NCI-H748 (cell line): ENCODE measurements at regions not wholly inside any gene's neighbourhood (a gene's known extent, or its start where the extent isn't known, plus 50 kb on each side); places are given as distances from the start of the nearest gene placed in this dataset.

Experiments
- DNase-seq: peaks from one replicate; lab custom pipeline; 2025; ENCODE audit not compliant: unreplicated experiment; lab: John Stamatoyannopoulos, UW

DNA sequence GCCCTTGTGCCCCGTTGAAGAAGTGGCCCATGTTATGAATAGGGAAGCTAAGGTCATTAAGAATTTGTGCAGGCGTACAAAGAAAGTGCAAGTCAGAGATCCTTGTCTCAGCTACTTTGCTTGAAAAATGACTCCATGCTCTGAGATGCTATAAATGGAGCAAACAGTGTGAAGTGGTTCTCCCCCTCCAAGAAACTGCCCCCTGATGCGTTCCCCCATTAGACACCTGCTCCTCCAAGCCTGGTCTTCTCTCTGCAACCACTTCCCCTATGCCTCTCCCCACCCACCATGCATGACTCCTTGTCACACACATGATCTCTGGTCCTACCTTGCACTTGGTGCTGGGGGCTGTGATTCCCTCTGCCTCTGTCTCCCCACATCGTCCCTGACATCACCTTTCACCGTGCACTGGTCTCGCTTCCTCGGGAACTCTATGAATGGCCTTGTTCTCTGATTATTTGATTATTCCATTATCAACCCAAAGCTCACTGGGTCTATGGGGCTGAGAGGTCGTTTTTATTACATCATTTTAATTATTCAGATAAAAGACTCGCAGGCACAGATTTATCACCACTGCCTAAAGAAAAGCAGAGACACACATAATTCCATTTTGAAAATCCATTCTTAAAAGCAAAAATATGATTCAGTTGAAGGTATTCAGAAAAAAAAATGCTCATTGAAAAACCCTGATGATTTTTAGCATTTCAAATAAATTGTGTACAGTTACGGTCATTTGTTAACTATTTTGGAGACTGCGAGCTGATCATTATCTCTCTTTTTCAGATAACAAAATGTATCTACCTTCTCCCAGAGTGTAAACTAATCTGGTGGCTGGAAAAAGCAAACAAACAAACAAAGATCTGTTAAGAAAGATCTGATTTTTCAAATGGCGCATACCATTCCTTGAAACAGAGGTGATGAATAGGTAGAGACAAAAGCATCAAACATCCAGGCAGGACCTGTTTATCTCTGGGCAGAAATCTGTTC lies 294.9 kb downstream of the SOX11 start:
- no peak for DNase-seq

DNA sequence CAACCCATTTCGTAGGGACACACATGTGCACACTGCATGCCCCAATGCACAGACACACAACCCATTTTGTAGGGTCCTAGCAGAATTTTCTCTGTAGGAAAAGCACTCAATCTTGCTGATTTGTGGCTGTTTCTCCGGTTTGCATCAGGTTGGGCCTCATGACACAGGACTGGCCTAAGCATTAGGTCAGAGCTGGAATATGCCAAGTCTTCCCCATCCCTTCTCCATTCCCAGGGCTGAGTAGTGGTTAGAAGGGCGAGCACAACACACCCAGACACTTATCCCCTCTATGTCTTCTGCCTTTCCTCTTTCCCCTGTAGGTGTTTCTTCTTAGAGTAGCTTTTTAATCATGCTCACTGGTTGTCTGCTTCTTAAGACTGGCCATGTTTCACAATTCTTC lies 295.9 kb downstream of the SOX11 start:
- DNase-seq: no peak

DNA sequence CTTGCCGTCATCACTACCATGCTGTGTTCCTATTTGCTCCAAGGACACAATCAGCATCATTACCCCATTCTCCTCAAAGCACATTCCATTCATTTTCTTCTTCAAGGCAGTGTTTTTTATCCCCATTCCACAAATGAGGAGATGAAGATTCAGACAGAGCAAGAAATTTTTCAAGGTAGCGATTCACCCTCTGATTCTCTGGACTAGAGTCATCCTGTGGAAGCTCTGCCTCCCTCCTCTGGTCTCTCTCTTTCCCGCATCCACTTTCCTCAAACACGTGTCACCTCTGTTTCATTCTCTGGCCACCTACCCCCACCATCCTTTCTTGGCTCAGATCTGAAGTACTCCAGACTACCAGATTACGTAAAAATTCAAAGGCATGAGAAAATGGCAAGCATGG lies 297.9 kb downstream of the SOX11 start:
- DNase-seq: no peak

DNA sequence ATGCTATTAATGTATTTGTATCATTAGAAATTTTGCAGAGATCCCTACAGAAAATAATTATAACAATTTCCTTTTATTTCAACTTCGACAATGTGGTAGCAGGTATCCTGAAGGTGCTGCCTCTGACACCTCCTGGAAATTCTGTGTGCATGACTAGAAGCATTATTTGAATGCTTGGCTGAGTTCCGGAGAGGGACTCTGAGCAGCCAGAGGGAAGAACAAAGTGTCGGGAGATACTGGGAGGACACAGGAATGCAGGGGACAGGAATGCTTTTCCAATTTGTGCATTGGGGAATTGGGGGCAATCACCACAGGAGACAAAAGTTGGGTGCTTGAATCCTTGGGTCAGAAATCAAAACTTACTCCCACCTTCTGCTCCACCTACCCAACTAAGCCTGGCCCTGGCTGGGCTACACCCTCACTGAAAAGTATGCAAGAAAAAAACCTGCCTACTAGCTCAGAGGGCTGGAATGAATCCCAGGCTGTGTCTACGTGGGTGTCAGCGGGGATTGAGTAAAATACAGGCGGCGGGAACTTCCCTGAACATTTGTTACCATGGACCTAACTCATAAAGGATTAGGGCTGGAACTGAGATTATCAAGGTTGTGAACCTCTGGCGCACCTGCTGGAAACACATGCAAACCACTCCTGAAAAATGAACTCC lies 299.3 kb downstream of the SOX11 start:
- no peak for DNase-seq

DNA sequence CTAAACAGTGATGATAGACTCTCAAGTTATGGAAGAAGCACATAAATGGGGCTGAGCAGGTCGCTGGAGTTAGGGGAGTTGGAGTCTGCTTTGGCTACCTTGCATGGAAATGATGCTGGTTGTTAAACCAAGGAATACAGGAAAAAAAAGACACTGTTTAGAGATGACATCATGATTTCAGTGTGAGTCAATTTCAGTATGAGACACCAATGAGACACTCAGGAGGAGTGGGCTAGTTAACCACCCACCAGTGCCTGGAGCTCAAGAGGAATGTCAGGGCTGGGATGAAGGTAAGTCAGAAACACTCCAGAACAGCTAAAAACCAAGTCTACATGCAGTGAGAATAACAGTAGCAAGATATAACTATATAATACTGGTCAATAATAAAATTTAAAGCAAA lies 303.6 kb downstream of the SOX11 start:
- DNase-seq: no peak

DNA sequence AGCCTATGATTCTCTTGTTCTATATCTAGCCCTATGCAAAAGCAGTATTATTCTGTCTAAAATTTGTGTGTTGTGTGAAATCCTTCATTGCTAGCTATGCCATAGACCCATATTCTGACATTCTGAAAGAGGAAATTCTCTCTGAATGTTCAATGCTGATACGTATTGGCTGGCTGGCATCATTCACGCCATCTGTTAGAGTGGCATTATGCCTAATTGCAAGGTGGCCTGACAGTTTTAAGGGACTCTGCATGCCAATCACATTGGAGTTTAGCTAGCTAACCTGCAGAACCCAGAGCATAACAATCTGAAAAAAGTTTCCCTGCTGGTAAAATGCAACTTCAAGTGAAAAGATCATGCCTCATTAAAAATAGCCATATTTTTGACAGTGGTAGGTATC lies 316.0 kb downstream of the SOX11 start:
- no peak for DNase-seq

DNA sequence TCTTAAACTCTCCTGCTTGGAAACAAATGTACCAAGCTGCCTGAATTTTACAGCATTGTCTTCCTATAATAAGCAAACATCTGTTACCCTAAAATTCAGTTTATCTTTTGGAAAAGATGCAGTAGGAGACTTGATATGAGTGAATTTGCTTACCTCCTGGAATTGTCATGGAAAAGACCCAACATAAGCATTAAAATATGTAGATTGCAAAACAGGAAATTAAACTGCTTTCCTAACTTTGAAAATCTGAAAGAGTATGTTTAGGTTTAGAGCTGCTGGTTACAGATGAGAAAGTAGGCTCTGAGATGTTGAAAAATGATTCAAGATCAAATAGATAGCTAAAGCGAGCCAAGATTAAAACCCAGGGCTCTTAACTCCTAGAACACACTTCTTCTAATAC lies 316.5 kb downstream of the SOX11 start:
- DNase-seq: no peak

DNA sequence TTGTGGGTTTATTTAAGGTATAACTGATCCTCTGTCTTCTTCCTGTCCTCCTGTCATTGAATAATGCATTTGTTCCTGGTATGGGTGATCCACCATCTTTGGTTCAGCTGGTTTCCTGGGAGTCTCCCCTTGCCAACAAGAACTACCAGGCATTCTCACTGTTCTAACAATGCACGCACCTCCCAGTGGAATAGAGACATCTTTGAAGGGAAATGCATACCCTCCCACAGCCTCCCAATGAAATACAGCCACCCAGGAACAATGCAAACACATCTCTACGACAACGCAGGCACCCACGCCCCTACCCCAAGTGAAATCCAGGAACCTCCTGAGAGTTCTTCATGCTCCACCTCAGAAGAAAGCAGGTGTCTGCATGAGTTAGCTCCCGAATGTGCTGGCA lies 318.0 kb downstream of the SOX11 start:
- no peak for DNase-seq

DNA sequence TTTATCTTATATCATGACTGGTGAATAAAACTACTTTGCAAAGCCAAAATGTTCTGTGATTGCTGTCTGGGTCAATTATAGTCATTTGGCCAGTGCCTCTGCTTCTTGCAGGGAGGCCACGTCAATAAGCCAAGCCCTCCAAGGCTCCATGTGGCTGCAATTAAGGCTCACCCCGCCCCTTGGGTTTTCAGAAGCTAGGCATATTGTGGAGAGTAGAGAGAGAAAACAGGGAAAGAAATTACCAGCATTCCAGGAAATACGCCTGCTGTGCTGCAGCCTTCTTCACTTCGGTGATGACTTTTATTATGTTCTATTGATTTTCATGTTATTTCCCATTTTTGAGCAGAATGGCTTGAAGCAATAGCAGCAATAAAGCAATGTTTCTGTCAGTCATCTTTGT lies 319.7 kb downstream of the SOX11 start:
- DNase-seq: no peak

DNA sequence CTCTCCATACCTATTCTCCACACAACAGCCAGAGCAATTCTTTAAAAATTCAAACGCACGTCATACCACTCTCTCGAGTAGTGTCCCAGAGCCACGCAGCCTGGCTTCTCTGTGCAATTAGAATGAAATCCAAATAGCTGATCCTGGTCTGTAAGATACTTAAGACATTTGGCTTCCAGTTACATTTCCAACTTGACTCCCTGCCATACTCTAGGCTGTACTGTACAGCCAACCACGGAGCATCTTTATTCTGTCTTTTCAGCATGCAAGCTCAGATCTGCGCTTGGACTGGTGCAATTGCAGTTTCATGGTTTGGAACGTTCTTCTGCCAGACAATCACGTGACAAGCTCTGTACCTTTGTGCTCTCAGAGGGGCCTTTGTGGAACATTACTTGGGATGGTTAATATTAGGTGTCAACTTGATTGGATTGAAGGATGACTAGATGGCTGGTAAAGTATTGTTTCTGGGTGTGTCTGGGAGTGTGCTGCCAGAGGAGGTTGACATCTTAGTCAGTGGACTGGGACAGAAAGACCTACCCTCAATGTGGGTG lies 325.6 kb downstream of the SOX11 start:
- DNase-seq: no peak

DNA sequence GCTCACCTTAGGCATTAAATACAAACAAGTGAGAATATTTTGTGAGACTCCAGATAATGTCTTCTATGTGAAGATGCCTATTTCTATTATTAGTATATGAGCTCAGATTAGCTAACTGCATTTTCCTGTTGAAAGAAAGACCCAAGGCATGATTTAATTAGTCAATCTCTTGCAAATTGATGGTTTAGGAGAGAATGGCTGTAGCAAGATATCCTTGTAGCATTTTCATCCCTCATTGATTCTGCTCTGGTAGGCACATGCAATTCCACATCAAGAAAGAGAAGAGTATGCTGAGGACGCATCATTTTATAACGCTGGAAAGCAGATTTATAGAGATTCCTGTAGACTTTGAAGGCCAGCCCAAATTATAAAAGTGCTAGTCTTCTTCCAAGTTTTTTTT lies 332.0 kb downstream of the SOX11 start:
- DNase-seq: no peak

DNA sequence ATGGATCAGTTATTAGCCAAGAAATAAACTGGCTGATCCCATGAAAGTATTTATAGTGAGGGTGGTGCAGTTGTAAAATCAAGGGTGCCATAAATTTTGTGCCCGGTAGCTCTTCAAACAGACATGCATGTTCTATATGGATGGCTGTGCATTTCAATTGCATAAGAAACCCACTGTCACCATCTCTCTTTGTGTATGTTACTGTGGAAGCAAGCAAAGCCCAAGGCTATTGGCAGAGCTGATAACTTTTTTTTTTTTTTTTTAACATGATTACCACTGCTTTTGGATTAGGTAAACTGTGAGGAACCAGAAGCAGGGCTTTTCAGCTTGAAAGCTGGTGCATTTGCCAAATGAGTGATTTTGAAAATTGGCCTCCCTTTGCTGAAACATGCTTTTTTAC lies 332.6 kb downstream of the SOX11 start:
- DNase-seq: no peak

DNA sequence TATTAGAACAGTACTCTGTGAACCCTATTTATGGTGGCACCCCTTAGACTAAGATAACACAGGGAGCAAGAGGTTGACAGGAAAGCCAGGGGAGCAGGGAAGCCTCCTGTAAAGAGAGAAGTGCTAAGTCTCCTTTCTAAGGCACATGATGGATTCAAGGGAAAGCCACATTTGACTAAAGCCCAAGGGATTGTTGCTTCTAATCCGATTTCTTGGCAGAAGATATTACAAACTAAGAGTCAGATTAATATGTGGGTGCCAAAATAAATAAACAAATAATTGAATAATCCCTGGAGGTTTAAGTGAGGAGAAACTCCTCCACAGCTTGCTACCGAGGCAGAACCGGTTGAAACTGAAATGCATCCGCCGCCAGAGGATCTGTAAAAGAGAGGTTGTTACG lies 333.2 kb downstream of the SOX11 start:
- DNase-seq: no peak

DNA sequence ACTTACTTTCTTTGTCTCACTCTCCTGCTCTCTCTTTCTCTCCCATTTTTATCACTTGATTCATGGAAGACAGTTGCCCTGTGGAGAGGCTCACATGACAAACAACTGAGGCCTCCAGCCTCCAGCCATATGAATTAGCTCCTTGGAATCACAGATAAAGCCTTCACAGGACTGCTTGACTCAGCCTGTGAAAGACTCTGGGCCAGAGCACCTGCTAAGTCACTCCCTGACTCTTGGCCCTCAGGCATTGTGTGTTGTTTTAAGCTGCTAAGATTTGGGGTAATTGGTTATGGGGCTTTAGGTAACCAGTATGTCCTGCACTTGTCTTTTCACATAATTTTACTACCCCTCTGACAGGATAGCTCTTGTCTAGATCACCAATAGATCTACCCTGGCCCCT lies 334.9 kb downstream of the SOX11 start:
- DNase-seq: no peak

DNA sequence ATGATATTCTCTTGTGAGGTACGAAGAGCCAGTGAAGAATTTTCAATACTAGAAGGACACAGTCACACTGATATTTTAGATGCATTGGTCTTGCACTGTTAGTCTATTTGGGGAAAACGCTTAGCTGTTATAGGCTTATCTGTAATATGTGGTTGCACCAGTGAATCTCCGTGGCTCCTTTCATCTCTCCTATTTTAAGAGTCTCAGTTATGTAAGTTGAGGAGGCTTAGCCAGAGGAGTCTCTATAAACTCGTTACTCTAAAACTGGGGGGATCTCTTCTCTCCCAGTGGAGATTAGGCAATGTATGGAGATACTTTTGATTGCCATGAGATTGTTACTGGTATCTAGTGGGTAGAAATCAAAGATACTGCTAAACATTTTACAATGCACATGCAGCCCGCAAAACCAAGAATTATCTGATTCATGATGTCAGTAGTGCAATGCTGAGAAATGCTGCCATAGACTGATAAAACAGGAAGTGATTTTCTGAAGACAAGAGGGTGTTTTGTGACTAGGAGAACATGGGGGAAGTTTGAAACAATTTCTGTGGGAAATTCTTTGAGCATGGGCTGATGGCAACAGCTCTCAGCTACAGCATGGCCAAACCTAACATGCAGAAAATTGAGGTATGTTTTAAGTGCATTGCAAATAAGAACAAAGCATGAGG lies 339.1 kb downstream of the SOX11 start:
- DNase-seq: no peak

DNA sequence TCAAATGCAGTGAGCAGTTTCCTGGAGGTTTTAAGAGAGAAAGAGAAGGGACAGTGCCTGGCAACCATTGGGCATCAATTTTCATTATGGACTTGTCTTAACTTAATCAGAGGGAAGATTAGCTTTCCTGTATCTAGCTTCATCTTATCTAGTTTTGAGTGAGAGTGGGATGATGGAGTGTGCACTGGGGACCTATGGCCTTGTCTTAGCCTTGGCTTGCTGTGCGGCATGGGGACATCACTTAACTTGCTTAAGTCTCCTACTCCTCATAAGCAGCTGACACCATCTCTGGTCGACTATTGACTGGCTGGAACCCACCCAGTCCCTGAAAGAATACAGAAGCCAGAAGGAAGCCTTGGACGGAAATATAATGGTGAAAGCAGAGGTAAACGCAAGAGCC lies 344.0 kb downstream of the SOX11 start:
- DNase-seq: no peak

DNA sequence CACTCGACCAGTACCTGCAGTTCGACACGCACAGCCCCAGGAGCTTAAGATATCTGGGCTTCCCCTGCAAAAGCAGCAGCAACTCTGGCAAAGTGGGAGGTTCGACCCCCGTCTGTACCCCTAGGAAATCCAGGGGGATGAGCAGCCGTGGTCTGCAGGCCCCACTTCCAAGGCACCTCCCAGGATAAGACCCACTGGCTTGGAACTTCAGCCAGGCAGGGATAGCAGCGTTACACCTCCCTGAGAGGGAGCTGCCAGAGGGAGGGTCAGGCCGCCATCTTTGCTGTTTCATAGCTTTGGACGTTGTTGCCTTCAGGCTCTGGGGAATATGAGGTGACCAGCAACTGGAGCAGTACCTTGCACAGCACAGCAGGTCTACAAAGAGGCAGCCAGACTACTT lies 351.1 kb downstream of the SOX11 start:
- no peak for DNase-seq

DNA sequence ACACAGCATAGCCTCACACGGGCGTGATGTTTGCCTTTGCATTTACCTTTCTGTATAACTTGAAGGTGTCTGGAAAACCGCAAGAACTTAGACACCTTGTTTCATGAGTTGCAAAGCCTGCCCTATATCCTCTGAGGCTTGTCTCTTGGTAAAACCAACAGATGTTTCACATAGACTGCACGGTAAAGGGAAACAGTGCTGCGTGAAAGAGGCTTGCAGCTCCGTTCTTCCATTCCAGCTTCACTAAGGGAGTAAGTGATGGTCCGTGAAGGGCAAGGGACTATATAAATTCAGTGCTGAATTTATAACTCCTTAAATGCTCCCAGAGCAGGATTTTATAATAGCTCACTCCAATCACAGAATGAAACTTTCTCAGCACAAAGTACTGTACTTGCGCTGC lies 360.5 kb downstream of the SOX11 start:
- DNase-seq: no peak

DNA sequence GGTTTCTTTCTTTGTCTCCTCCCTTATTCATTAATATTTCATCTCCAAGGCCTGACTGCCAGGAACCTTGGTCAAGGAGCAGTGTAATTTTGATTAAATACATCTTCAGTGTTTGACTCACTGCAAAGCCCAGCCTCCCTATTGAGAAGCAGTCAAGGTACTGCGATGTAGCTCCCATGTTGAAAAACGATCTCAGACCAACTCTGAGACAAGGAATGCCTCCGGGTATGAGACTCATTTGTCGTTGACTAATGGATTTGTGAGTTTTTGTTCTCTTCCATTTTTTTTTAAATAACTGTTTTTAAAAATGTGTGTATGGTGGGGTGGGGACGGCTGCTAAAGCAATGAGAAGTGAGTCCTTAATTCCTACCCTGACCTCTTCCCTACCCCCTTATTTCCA lies 361.6 kb downstream of the SOX11 start:
- DNase-seq: peak; percentile 47

DNA sequence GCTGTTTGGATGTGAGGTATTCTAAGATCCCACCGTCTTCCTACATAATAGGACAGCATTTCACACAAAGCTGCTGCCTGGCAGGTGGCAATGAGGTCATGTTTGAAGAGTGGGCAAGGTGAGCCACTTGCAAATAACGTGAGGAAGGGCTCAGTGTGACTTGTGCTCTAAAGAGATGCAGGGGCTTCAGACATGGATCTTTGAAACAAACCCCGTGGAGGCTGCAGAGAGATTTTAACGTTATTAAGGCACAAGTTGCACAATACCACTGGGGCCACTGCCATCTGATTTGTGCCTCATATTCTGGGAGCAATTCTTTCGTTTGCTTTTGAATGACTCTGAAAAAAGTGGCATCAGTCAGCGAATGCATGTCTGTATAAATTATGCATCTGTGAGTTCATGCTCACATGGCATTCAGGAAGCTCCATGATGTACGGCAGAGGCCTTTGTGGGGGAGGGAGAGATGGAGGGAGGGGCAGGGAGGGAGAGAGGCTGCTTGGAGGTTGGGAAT lies 362.0 kb downstream of the SOX11 start:
- DNase-seq: peak; percentile 75

DNA sequence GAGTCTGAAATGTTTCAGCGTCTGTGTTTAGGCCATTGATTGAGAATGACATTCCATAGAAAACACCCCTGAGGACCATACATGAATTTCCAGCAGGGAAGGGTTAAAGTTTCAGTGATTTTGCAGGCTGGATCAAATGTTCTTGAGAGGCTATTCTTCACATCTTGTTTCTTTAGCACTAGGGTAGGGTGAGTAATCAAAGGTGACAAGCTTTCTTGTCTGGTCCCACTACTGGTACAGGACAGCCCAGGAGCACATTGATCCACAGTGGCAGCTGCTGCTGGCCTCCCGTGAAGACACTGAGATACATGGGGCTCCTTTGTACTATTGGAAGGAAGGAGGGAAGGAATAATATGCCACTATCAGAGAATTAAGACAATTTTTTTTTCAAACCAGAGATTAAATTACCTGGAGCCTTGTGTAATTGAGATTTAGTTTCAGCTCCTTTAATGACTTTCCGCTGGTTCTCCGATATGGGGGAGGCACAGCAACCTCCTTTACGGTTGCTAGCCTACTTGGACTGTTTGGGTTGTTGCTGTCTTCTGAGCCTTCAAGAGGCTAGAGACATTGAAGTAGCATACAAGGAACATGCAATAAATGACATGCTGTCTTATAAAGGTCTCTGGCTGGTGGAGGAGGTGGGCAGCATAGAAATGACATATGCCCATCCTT lies 368.9 kb downstream of the SOX11 start:
- DNase-seq: no peak
